Keratinocyte (primary cell): ENCODE measurements at regions not wholly inside any gene's neighbourhood (a gene's known extent, or its start where the extent isn't known, plus 50 kb on each side); places are given as distances from the start of the nearest gene placed in this dataset.

Source experiments
- DNase-seq: peaks from one replicate; pipeline ENCODE4 v3.0.0-alpha.2; 2011; ENCODE audit warnings: low read depth, missing footprints, low spot score
- FAIRE-seq: peaks from 2 replicates; lab custom pipeline; 2011; peaks lifted over from hg19 to GRCh38; lab: Jason Lieb, UNC
- H2AFZ ChIP-seq: 2 replicates; pipeline ENCODE4 v1.6.0; 2012; ENCODE audit warnings: low read length, control low read depth, inconsistent platforms; ENCODE audit not compliant: control insufficient read depth
- H3K27ac ChIP-seq: 2 replicates; pipeline ENCODE4 v1.5.1; 2011; ENCODE audit warnings: low read length; ENCODE audit not compliant: control insufficient read depth, insufficient read depth
- H3K27me3 ChIP-seq: 3 replicates; pipeline ENCODE4 v1.6.0; 2011; ENCODE audit warnings: low read length; ENCODE audit not compliant: control insufficient read depth, insufficient read depth; ENCODE audit errors: extremely low read depth
- H3K36me3 ChIP-seq, 2 experiments: 2 replicates in 1 of 2; 3 replicates in 1 of 2; pipeline ENCODE4 v1.5.1; 2011; ENCODE audit warnings: low read length in 2 of 2, mild to moderate bottlenecking in 1 of 2; ENCODE audit not compliant: control insufficient read depth in 2 of 2, insufficient read depth in 2 of 2; ENCODE audit errors: extremely low read depth in 1 of 2
- H3K4me1 ChIP-seq: 3 replicates; pipeline ENCODE4 v1.5.1; 2011; ENCODE audit warnings: low read length; ENCODE audit not compliant: control insufficient read depth, insufficient read depth; ENCODE audit errors: extremely low read depth
- H3K4me2 ChIP-seq: 3 replicates; pipeline ENCODE4 v1.6.0; 2011; ENCODE audit warnings: low read depth, low read length; ENCODE audit not compliant: control insufficient read depth, insufficient read depth; ENCODE audit errors: extremely low read depth
- H3K4me3 ChIP-seq, 3 experiments: fragments of 200-600 bp in 1 of 3; sonication (generic) in 1 of 3; 2 replicates in 2 of 3; 3 replicates in 1 of 3; pipeline ENCODE4 v1.5.1; 2011 to 2016; ENCODE audit warnings: low read length in 3 of 3, mild to moderate bottlenecking in 3 of 3, control low read depth in 2 of 3, inconsistent platforms in 1 of 3, low read depth in 1 of 3, mixed read lengths in 1 of 3, mixed run types in 1 of 3, moderate library complexity in 1 of 3; ENCODE audit not compliant: control insufficient read depth in 2 of 3, insufficient read depth in 2 of 3; ENCODE audit errors: extremely low read depth in 1 of 3
- H3K79me2 ChIP-seq: 2 replicates; pipeline ENCODE4 v1.6.0; 2012; ENCODE audit warnings: low read length; ENCODE audit not compliant: control insufficient read depth, insufficient read depth
- H3K9ac ChIP-seq: 3 replicates; pipeline ENCODE4 v1.6.0; 2011; ENCODE audit warnings: low read length; ENCODE audit not compliant: control insufficient read depth, insufficient read depth; ENCODE audit errors: extremely low read depth
- H3K9me1 ChIP-seq: 3 replicates; pipeline ENCODE4 v1.6.0; 2011; ENCODE audit warnings: low read length; ENCODE audit not compliant: control insufficient read depth, insufficient read depth; ENCODE audit errors: extremely low read depth
- H3K9me3 ChIP-seq: 2 replicates; pipeline ENCODE4 v1.5.1; 2012; ENCODE audit warnings: low read depth, low read length; ENCODE audit not compliant: control insufficient read depth
- H4K20me1 ChIP-seq: 3 replicates; pipeline ENCODE4 v1.6.0; 2011; ENCODE audit warnings: low read length; ENCODE audit not compliant: control insufficient read depth, insufficient read depth; ENCODE audit errors: extremely low read depth
- EZH2 ChIP-seq: IDR thresholded peaks from one replicate; pipeline ENCODE4 v1.6.1; 2012; ENCODE audit warnings: inconsistent platforms, mild to moderate bottlenecking, low read length, moderate library complexity
- dilution Hi-C: fragments of 300-500 bp; cut with MboI; formaldehyde crosslinking; loops from one replicate; pipeline ENCODE4 v1.7.0; 2020; ENCODE audit warnings: low sequenced_read_pairs; ENCODE audit not compliant: extremely low pct_ligation_motif_present
- TF ChIP-seq, protein P1 (sequence below), 3 experiments: IDR thresholded peaks in 1 of 3; conservative IDR thresholded peaks in 1 of 3; optimal IDR thresholded peaks in 1 of 3; 2 replicates in 2 of 3; 3 replicates in 1 of 3; pipeline versions ENCODE3 to v1.5.1; 2011; ENCODE audit warnings: low read length in 3 of 3, mild to moderate bottlenecking in 3 of 3, moderate library complexity in 2 of 3, control low read depth in 1 of 3, inconsistent platforms in 1 of 3; ENCODE audit not compliant: insufficient read depth in 2 of 3; ENCODE audit errors: extremely low read depth in 1 of 3

DNA sequence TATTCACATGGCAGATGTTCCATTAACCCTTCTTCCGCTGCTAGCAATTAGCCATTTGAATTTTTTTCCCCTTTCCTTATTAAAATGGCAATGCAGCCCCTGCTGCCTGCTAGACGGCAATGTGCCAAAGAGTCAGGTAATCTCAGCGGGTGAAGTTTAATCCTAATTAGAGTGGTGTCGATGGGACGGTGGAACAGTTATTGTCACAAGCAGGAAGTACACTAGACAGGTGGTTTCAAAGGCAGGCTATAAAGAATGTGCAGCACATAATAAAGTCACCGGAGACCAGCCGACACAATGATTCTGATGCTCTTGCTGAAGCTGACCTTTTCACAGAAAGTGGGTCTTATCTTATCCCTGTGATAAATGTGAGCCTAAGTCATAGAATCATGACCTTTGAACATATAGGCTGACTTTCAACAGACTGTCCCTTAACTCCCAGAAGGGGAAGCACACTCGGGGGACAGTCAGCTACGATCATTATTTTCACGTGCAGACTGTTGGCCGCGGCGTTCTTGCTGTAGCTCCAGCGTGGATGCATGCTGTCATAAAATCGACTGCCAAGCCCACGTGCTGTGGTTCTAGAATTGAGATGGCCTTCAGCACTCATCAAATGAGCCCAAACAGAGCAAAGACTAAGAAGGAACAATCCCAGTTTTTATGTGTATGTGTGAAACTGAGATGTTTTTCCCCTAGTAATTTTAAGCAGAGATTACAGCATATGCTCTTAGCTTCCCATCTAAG is 926.2 kb upstream of the SOX11 start:
- dilution Hi-C loops: no loop called here
- Histone ChIP-seq H3K4me2 (no peak overlapping the region), H3K36me3 (no peaks in the 10 kb centered on the region), H3K27me3 (no peaks in the 10 kb centered on the region), H3K79me2 (no peaks in the 10 kb centered on the region), H3K27ac (no peak overlapping the region), H3K9ac (no peak overlapping the region), H4K20me1 (no peaks in the 10 kb centered on the region), H3K9me3 (no peaks in the 10 kb centered on the region), H2AFZ (no peak overlapping the region), H3K4me1 (no peaks in the 10 kb centered on the region), H3K9me1 (no peaks in the 10 kb centered on the region), H3K4me3 (no peak overlapping the region)
- TF ChIP-seq EZH2: no peak
- TF ChIP-seq, protein P1, sequence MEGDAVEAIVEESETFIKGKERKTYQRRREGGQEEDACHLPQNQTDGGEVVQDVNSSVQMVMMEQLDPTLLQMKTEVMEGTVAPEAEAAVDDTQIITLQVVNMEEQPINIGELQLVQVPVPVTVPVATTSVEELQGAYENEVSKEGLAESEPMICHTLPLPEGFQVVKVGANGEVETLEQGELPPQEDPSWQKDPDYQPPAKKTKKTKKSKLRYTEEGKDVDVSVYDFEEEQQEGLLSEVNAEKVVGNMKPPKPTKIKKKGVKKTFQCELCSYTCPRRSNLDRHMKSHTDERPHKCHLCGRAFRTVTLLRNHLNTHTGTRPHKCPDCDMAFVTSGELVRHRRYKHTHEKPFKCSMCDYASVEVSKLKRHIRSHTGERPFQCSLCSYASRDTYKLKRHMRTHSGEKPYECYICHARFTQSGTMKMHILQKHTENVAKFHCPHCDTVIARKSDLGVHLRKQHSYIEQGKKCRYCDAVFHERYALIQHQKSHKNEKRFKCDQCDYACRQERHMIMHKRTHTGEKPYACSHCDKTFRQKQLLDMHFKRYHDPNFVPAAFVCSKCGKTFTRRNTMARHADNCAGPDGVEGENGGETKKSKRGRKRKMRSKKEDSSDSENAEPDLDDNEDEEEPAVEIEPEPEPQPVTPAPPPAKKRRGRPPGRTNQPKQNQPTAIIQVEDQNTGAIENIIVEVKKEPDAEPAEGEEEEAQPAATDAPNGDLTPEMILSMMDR (optimal IDR thresholded peaks at IDR 0.05 in 1 of 3, IDR thresholded peaks at IDR 0.05 in 1 of 3, conservative IDR thresholded peaks at IDR 0.05 in 1 of 3; ENCODE audit: extremely low read depth in 1 of 3, insufficient read depth in 2 of 3, low read length in 3 of 3): no peak
- FAIRE-seq (no peak), DNase-seq (no peak)

DNA sequence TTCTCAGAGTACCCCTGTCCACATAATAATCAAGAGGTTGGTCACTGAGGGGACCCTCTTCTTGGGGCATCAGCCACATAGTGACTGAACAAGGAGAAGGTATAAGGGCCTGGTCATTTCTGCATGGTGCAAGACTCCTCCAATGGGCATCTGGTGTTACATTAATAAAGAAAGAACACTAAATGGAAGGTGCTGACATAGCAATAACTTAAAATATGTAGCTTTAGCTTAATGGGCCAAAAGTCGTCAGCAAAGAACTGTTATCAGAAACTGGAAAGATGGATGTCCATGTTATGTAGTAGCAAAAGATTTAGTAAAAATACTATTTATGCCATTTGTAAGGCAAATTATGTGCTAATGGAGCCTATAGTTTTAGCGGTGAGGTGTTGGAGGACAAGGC is 916.5 kb upstream of the SOX11 start:
- Histone ChIP-seq H4K20me1 (no peaks in the 10 kb centered on the region), H3K4me1 (no peaks in the 10 kb centered on the region), H2AFZ (no peak overlapping the region), H3K9me1 (no peaks in the 10 kb centered on the region), H3K4me2 (no peak overlapping the region), H3K27me3 (no peaks in the 10 kb centered on the region), H3K4me3 (no peak overlapping the region), H3K9ac (no peak overlapping the region), H3K36me3 (no peaks in the 10 kb centered on the region), H3K27ac (no peak overlapping the region), H3K9me3 (no peaks in the 10 kb centered on the region), H3K79me2 (no peaks in the 10 kb centered on the region)
- DNase-seq (no peak), FAIRE-seq (no peak)
- dilution Hi-C loops: no loop called here
- no peak for TF ChIP-seq EZH2
- TF ChIP-seq, protein P1 (optimal IDR thresholded peaks at IDR 0.05 in 1 of 3, IDR thresholded peaks at IDR 0.05 in 1 of 3, conservative IDR thresholded peaks at IDR 0.05 in 1 of 3; ENCODE audit: extremely low read depth in 1 of 3, insufficient read depth in 2 of 3, low read length in 3 of 3): no peak
